ENCODE measurements at regions not wholly inside any gene's neighbourhood (a gene's known extent, or its start where the extent isn't known, plus 50 kb on each side); places are given as distances from the start of the nearest gene placed in this dataset.

DNA sequence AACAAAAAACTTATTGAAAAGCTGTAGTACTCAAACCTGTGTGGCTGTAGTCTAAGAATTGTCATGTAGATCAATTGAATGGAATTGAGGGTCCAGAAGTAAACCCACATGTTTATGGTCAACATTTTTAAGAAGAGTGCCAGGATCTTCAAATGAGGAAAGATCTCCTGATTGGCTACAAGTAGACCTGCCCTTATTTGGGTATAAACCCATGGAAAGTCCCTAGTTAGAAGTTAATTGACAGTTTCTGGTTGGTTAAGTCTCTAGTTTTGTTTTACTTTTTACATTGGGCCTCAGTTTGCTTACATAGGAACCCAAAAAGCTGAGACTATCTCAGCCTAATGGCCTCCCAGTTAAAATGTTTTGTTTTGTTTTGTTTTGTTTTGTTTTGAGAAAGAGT, 91.9 kb upstream of the RESF1 start:
- ATAC-seq, result no peak

GRCh38 chr12:31866523-31866922, 92.7 kb upstream of the RESF1 start:
- ATAC-seq, result no peak

GRCh38 chr12:31865023-31865422, 94.2 kb upstream of the RESF1 start:
- no peak for ATAC-seq

- no peak for ATAC-seq
These were observed 97.9 kb upstream of the RESF1 start for GRCh38 chr12:31861360-31861759.

GRCh38 chr12:31860401-31860800, 98.8 kb upstream of the RESF1 start:
- no peak for ATAC-seq

- no peak for ATAC-seq
These were observed 99.8 kb upstream of the RESF1 start for GRCh38 chr12:31859232-31859977.

DNA sequence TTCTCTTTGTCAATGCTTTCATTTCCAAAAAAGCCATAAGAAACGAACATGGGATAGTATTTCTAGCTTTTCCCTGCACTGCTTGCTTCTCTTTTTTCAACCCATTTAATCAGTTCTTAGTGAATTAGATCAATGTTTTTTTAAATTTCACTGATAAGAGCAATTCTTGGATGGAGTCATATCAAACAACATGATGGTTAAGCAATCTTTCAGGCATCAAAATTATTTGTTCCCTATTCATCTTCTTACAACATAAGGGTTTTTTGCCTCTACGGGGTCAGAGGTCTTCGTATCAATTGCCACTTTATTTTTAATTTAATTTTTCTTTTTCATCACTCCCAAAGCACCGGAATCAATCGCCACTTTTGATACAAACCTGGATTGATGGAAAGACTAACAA, 103.8 kb upstream of the RESF1 start:
- ATAC-seq, result no peak

DNA sequence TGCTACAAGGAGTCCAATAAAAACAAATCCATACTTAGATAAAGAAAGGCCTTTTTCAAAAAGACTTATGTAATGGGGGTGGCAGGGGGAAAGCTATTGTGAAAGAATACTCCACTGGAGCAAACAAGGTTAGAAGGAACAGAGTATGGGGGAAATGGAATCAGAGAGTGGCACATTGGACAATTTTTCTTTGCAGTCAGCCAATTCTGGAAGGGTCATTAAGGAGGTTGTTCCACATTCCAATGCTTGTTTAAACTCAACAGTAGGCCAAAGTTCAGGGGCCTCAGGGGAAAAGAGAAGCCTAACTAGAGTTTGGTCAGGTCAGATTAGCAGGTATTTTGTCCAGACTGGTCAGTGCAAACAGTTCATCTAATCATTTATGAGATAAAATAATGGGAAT, 105.2 kb upstream of the RESF1 start:
- ATAC-seq, result no peak

- ATAC-seq, result no peak
These were observed 105.7 kb upstream of the RESF1 start for GRCh38 chr12:31853520-31853919.

DNA sequence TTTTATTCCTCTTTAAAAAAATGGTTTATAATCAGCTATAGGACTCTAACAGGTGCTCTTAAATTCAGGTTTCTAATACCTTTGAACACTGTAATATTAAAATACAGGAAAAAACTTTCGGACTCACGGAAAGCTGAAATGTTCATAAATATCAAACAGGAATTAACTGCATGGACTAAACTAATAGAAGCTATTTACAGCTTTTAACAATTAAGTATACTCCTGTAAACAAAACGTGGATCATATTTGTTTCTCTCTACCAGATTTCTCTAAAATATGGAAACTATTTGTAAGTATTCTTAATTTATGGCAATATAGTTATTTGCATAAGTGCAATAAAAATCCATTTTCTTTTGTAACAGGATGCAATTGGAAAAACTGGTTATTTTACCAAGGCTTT, 108.9 kb upstream of the RESF1 start:
- no peak for ATAC-seq

GRCh38 chr12:31849090-31849687, 110.0 kb upstream of the RESF1 start:
- ATAC-seq, result no peak

DNA sequence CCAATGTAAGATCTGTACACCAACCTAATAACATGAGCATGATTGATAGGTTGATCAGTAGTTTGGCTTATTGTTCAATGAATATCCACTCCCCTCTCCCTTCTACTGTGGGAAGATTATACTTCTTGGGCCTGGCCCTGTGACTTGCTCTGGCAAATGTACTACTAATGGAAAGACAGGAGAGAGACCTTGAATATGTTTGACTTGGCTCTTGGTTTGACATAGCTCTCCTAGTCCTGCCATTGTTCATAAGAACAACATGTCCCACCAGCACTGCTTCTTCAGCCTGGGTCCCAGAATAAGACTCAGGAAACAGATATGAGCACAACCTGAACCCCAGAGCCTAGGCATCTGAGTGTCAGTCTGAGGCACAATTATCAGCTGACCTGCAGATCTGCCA, 112.8 kb upstream of the RESF1 start:
- no peak for ATAC-seq

DNA sequence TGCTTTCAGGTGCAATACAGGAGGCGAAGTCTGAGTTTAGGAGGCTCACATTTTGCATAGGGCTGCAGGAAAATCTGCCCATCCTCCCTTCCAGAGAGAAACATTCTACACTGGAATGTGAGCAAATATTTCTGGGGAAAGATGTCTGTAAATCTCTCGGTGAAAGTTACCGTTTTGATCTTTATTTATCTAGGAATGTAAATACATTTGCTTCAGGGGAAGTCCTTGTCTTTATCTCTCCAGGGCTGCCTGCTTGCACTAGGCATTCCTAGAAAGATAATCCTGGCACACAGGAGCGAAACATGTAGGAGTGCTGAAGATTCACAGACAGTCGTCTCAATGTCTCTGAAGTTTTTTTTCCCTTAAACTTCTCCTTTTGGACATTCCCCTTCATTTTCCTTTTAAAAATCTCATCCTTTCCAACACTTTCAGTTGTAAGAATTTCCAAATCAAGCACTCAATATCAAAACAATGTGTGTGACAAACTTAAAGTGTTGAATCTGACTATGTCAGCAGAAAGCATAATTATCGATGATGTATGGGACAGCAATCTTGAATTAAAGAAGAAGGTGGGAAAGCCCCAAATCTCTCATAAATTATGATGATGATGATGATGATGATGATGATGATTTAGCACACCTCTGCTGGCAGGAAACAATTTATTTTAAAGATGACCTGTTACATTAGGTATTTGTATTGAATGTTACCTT, 113.4 kb upstream of the RESF1 start:
- ATAC-seq, result no peak

DNA sequence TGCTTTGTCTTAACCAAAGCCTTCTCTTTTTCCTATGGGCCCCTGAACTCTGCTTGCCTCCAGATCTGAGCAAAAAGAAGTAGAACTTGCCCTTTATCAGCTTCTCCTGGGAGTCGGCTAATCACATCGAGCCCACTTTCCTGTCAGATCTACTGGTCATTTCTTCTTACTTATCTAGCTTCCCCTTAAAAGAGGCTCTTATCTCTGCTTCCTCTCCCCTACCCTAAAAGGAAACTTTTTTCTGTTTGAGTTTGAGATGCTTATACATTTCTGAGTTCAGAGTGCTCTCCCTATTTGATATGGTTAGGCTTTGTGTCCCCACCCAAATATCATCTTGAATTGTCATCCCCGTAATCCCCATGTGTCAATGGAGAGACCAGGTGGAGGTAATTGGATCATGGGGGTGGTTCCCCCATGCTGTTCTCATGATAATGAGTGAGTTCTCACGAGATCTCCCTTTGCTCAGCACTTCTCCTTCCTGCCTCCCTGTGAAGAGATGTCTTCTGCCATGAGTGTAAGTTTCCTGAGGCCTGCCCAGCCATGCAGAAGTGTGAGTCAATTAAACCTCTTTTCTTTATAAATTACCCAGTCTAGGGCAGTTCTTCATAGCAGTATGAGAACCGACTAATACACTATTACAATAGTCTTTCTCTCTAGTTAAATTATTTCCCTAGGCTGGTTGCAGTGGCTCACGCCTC, 114.7 kb upstream of the AMN1 start:
- no peak for ATAC-seq

- no peak for ATAC-seq
These were observed 109.1 kb upstream of the AMN1 start for GRCh38 chr12:31837913-31838312.

DNA sequence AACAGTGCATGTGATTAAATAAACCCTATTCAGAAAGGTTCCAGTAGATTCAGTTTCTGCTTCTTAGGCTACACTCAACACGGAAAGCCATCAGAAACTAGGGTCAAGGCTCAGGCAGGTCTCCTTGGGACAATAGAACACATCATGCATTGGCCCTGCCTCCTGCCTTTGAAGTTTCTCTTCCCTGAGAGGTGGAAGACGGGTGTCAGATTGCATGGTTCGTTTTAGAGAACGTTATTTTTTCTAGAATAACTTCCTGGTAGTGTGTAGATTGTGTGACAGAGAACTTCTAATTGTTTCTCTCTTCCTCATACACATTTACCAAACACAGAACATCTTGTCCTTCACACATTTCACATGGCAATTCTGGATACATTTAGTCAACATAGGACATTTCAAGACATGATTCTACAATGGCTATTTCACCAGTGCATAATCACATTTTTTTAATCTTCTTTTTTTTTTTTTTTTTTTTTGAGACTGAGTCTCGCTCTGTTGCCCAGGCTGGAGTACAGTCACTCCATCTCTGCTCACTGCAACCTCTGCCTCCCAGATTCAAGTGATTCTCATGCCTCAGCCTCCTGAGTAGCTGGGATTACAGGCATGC, 106.6 kb upstream of the AMN1 start:
- peak; percentile 60 for ATAC-seq

DNA sequence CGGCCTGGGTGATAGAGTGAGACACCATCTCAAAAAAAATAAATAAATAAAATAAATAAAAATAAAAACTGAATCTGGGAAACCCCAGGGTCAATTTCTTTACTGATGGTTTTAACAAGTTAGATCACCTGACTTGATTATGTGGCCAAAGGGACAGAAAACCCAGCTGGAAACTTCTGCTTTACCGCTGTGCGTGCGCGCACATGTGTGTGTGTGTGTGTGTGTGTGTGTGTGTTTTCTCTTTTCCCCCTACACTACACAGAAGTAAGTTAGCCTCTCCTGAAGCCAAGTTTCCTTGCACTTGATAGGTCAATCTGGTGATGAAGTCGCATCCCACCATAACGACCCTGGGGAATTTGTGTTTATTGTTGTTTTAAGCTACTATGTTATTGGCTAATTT, 105.3 kb upstream of the AMN1 start:
- no peak for ATAC-seq

DNA sequence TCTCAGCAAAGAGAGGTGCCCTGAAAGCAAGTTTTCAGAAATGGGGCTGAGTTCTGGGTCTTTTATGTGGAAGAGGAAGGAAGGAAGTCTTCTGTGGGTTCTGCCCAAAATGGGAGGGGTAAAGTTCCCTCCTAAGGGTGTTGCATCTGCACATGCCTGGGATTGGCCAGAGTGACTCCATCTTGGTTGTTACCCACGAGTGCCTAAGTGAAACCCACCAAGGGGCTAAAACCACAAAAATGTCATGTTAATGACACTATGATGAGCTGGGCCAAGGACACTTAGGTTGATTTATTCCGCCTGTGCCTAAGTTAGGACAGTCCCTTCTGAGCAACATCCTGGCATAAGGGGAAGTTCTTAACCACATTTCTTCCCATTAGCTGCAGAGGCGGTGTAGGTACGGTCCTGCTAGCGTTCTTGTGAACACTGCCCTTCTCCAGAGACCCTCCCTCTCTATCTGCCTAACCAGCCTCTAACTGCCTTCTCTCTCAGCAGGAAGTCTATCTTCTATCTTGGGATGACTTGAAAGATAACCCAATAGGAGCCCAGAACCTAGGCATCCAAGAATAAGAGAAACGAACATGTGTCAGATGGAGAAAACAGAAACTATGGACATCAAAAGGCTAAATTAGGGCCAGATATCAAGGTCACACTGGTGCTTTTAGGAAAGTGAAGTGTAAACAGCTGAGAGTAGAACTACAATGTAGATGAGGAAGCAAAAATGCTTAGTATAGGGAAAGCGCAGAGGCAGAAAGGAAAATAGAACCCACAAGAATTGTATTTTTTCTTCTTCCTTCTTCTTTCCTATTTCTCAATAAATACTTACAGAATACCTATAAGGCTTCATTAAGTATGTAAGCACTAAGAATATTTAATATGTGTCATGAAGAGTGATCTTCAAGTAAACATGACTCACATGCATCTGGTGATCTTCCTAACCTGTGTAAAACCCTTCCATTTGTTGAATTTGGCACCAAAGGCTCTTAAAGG, 104.2 kb upstream of the AMN1 start:
- peak; percentile 49 for ATAC-seq

DNA sequence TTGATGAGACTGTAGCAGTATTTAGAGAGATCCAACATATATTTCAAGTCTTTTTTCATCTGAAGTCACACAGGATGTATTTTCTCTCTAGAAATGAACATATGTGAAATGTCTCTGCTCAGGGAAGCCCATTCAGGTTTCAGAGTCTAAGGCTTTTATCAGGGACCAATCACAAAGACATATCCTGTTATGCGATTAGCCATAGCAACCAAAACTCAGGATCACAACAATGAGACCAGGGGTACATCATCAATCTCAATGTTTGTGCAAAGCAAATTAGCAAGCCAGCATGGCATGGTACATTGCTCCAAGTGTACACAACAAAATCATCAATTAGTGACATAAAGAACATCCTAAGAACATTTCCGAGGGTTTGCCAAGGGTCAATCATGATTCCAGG, 99.2 kb upstream of the AMN1 start:
- no peak for ATAC-seq

DNA sequence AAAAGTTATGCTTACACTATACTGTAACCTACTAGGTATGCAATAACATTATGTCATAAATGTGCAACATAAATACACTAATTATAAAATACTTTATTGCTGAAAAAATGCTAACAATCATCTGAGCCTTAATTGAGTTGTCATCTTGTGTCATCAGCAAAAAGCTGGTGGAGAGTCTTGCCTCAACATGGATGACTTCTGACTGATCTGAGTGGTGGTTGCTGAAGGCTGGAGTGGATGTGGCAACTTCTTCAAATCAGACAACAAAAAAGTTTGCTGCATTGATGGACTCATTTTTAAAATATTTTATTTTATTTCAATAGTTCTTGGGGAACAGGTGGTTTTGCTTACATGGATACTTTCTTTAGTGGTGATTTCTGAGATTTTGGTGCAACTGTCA, 93.9 kb upstream of the AMN1 start:
- no peak for ATAC-seq

DNA sequence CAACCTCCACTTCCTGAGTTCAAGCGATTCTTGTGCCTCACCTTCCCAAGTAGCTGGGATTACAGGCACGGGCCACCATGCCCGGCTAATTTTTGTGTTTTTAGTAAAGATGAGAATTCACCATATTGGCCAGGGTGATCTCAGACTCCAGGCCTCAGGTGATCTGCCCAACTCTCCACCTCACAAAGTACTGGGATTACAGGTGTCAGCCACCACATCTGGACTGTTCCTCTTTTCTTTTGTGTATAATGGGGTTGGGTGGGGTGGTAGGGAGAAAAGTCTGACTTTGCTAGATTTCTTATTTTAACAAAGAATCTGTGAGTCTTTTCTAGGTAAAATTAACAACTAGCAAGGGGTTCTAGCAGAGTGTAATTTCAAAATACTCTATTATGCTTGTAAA, 92.7 kb upstream of the AMN1 start:
- no peak for ATAC-seq

- no peak for ATAC-seq
These were observed 92.0 kb upstream of the AMN1 start for GRCh38 chr12:31820832-31821231.

Measured in esophagus mucosa (tissue), 1 donor.